Endothelial cell of umbilical vein (primary cell): ENCODE measurements at regions not wholly inside any gene's neighbourhood (a gene's known extent, or its start where the extent isn't known, plus 50 kb on each side); places are given as distances from the start of the nearest gene placed in this dataset.

ENCODE experiments used
- BruUV-seq: library from RNA; stranded (reverse); fragments of 400-500 nt; replicated peaks from 2 replicates; lab custom pipeline; 2021; lab: Mats Ljungman, UMichigan
- CTCF ChIA-PET: fragments of 300-600, 350-600 bp; sonication (Branson Sonifier 250); formaldehyde crosslinking; loops from one replicate; lab custom pipeline; 2021; ENCODE audit warnings: antibody characterized with exemption, inconsistent platforms; lab: Charles Lee
- POLR2A ChIA-PET: fragments of 300-600, 350-600 bp; sonication (Branson Sonifier 250); formaldehyde crosslinking; loops from one replicate; lab custom pipeline; 2021; ENCODE audit warnings: antibody characterized with exemption, inconsistent platforms; lab: Charles Lee
- DNase-seq: peaks from one replicate; pipeline ENCODE4 v3.0.0-alpha.2; 2011; ENCODE audit warnings: low read depth, low spot score
- FAIRE-seq: peaks from 2 replicates; lab custom pipeline; 2011; peaks lifted over from hg19 to GRCh38; lab: Jason Lieb, UNC
- H2AFZ ChIP-seq: 2 replicates; pipeline ENCODE4 v1.6.0; 2012; ENCODE audit warnings: low read depth, low read length, control low read depth, inconsistent platforms
- H3K27ac ChIP-seq: 2 replicates; pipeline ENCODE4 v1.5.1; 2011; ENCODE audit warnings: low read depth, mild to moderate bottlenecking, control low read depth, low read length, moderate library complexity; ENCODE audit not compliant: insufficient read depth
- H3K27me3 ChIP-seq, 2 experiments: 2 replicates each; pipeline versions ENCODE4 v1.6.0 to v1.6.1; 2011; ENCODE audit warnings: low read length in 2 of 2, mixed read lengths in 1 of 2; ENCODE audit not compliant: control insufficient read depth in 2 of 2, insufficient read depth in 2 of 2
- H3K36me3 ChIP-seq, 2 experiments: 2 replicates in 1 of 2; 3 replicates in 1 of 2; pipeline ENCODE4 v1.5.1; 2011; ENCODE audit warnings: low read length in 2 of 2, mild to moderate bottlenecking in 1 of 2, moderate library complexity in 1 of 2; ENCODE audit not compliant: control insufficient read depth in 2 of 2, insufficient read depth in 2 of 2; ENCODE audit errors: extremely low read depth in 1 of 2
- H3K4me1 ChIP-seq: 3 replicates; pipeline ENCODE4 v1.5.1; 2011; ENCODE audit warnings: mild to moderate bottlenecking, low read length; ENCODE audit not compliant: control insufficient read depth, insufficient read depth; ENCODE audit errors: extremely low read depth
- H3K4me2 ChIP-seq: 2 replicates; pipeline ENCODE4 v1.6.1; 2011; ENCODE audit warnings: low read length, control low read depth, mixed read lengths; ENCODE audit not compliant: insufficient read depth
- H3K4me3 ChIP-seq, 3 experiments: fragments of 200-600 bp in 1 of 3; sonication (generic), shearing (Covaris generic) in 1 of 3; replicated peaks in 1 of 3; 2 replicates each; pipeline ENCODE4 v1.5.1; 2011 to 2016; ENCODE audit warnings: control low read depth in 3 of 3, low read length in 3 of 3, mild to moderate bottlenecking in 2 of 3, inconsistent platforms in 1 of 3, low read depth in 1 of 3, moderate library complexity in 1 of 3; ENCODE audit not compliant: insufficient read depth in 1 of 3
- H3K79me2 ChIP-seq: 2 replicates; pipeline ENCODE4 v1.6.0; 2012; ENCODE audit warnings: low read length, inconsistent platforms; ENCODE audit not compliant: control insufficient read depth, insufficient read depth
- H3K9ac ChIP-seq: replicated peaks from 2 replicates; pipeline ENCODE3; 2011; ENCODE audit warnings: low read length, control low read depth; ENCODE audit not compliant: insufficient read depth; ENCODE audit errors: extremely low read depth
- H3K9me1 ChIP-seq: replicated peaks from 3 replicates; pipeline ENCODE4 v1.6.0; 2011; ENCODE audit warnings: mild to moderate bottlenecking, low read length; ENCODE audit not compliant: control insufficient read depth, insufficient read depth; ENCODE audit errors: extremely low read depth
- H3K9me3 ChIP-seq: replicated peaks from 2 replicates; pipeline ENCODE4 v1.5.1; 2012; ENCODE audit warnings: low read length, inconsistent platforms; ENCODE audit not compliant: control insufficient read depth, insufficient read depth
- H4K20me1 ChIP-seq: replicated peaks from 2 replicates; pipeline ENCODE3; 2011; ENCODE audit warnings: mild to moderate bottlenecking, low read length; ENCODE audit not compliant: control insufficient read depth, insufficient read depth; ENCODE audit errors: extremely low read depth
- CTCF ChIP-seq, 2 donors: IDR thresholded peaks; 1 replicate in 1 of 2; 2 replicates in 1 of 2; pipeline ENCODE4 v1.5.1; 2011; ENCODE audit warnings: low read length in 2 of 2, mild to moderate bottlenecking in 2 of 2, moderate library complexity in 2 of 2, control low read depth in 1 of 2, inconsistent platforms in 1 of 2, low read depth in 1 of 2; ENCODE audit not compliant: insufficient read depth in 1 of 2; ENCODE audit errors: extremely low read depth in 1 of 2
- EZH2 ChIP-seq: IDR thresholded peaks from 2 replicates; pipeline ENCODE4 v1.6.1; 2012; ENCODE audit warnings: borderline replicate concordance, low read depth, mild to moderate bottlenecking, moderate library complexity, low read length, inconsistent platforms; ENCODE audit not compliant: severe bottlenecking
- FOS ChIP-seq: IDR thresholded peaks from 2 replicates; pipeline ENCODE4 v1.6.1; 2011; ENCODE audit warnings: mild to moderate bottlenecking, low read length, moderate library complexity, borderline replicate concordance; ENCODE audit not compliant: insufficient read depth
- GATA2 ChIP-seq: IDR thresholded peaks from 2 replicates; pipeline ENCODE4 v1.7.0; 2011; ENCODE audit warnings: low read depth, mild to moderate bottlenecking, moderate library complexity, mixed read lengths, low read length; ENCODE audit not compliant: insufficient read length, insufficient read depth
- JUN ChIP-seq: IDR thresholded peaks from 2 replicates; pipeline ENCODE4 v1.6.1; 2011; ENCODE audit warnings: borderline replicate concordance, low read depth; ENCODE audit not compliant: insufficient read length, insufficient read depth
- MAX ChIP-seq: IDR thresholded peaks from 2 replicates; pipeline ENCODE4 v1.6.1; 2011; ENCODE audit not compliant: insufficient read depth, insufficient read length
- MYC ChIP-seq: IDR thresholded peaks from one replicate; pipeline ENCODE4 v1.6.1; 2011; ENCODE audit warnings: mild to moderate bottlenecking, low read depth, low read length
- POLR2A ChIP-seq: IDR thresholded peaks from 2 replicates; pipeline ENCODE4 v1.6.1; 2012; ENCODE audit warnings: low read depth, mild to moderate bottlenecking, control low read depth, low read length
- POLR2AphosphoS5 ChIP-seq: IDR thresholded peaks from 2 replicates; pipeline ENCODE4 v1.6.1; 2012; ENCODE audit warnings: low read depth, mild to moderate bottlenecking, control low read depth, low read length, moderate library complexity; ENCODE audit not compliant: insufficient read depth
- dilution Hi-C: fragments of 300-500 bp; cut with MboI; formaldehyde crosslinking; loops from one replicate; pipeline ENCODE4 v1.15.0; 2019; ENCODE audit warnings: low sequenced_read_pairs; ENCODE audit not compliant: extremely low pct_ligation_motif_present
- intact Hi-C: fragments of 100-400 bp; cut with micrococcal nuclease; formaldehyde crosslinking; loops from one replicate; pipeline ENCODE4 v1.10.0; 2022

GRCh38 chr3:99167071-99167470 is 265.6 kb upstream of the DCBLD2 start:
- Histone ChIP-seq H3K4me3 (no peak overlapping the region), H3K4me1 (no peaks in the 10 kb centered on the region), H2AFZ (no peak overlapping the region), H3K9ac (no peak overlapping the region), H3K36me3 (no peaks in the 10 kb centered on the region), H3K79me2 (no peaks in the 10 kb centered on the region), H3K27me3 (no peaks in the 10 kb centered on the region), H3K9me1 (no peaks in the 10 kb centered on the region), H4K20me1 (no peaks in the 10 kb centered on the region), H3K27ac (no peak overlapping the region), H3K4me2 (no peak overlapping the region), H3K9me3 (no peaks in the 10 kb centered on the region)
- dilution Hi-C loops (no loop called here), intact Hi-C loops (no loop called here)
- no peak for FAIRE-seq
- TF ChIP-seq EZH2, result no peak
- no peak for TF ChIP-seq MAX
- no peak for TF ChIP-seq JUN
- TF ChIP-seq MYC, result no peak
- TF ChIP-seq POLR2AphosphoS5, result no peak
- no peak for TF ChIP-seq GATA2
- TF ChIP-seq FOS, result no peak
- TF ChIP-seq POLR2A, result no peak
- no peak for TF ChIP-seq CTCF (IDR thresholded peaks at IDR 0.05; ENCODE audit: extremely low read depth in 1 of 2, insufficient read depth in 1 of 2, low read depth in 1 of 2, low read length in 2 of 2)
- DNase-seq, result no peak
- CTCF ChIA-PET, result interaction anchor here (1.0 kb wide), 1 partner anchor 144 kb away, joined by 6 read pairs; no protein-coding TSS in a partner anchor
- POLR2A ChIA-PET, result no interaction called here
- BruUV-seq, result no TSS peak
